H1 (cell line): ENCODE measurements at regions not wholly inside any gene's neighbourhood (a gene's known extent, or its start where the extent isn't known, plus 50 kb on each side); places are given as distances from the start of the nearest gene placed in this dataset.
"Not testable (repeated sequence)": the region's sequence is repeated elsewhere in the genome, so short reads cannot be mapped to it uniquely, and the experiment has no call there.

Experiments
- CTCF ChIA-PET: fragments of 300-600 bp; sonication (Branson Sonifier 250); formaldehyde crosslinking; loops from one replicate; lab custom pipeline; 2021; ENCODE audit not compliant: partially characterized antibody; lab: Charles Lee
- POLR2A ChIA-PET: fragments of 300-600 bp; sonication (Branson Sonifier 250); formaldehyde crosslinking; loops from one replicate; lab custom pipeline; 2021; ENCODE audit warnings: inconsistent platforms; ENCODE audit not compliant: partially characterized antibody; lab: Charles Lee
- DNase-seq, 2 experiments: peaks; one replicate each; pipeline versions ENCODE4 v3.0.0 to v3.0.0-alpha.2; 2010 to 2022; ENCODE audit warnings: low spot score in 2 of 2, low read depth in 1 of 2, mixed read lengths in 1 of 2
- FAIRE-seq: peaks from 2 replicates; lab custom pipeline; 2011; peaks lifted over from hg19 to GRCh38; lab: Jason Lieb, UNC
- H2AFZ ChIP-seq: 2 replicates; pipeline ENCODE4 v1.8.1; 2012; ENCODE audit warnings: low read length, inconsistent platforms
- H2AK5ac ChIP-seq: 2 replicates; pipeline ENCODE4 v1.6.1; 2013; ENCODE audit warnings: low read depth, low read length
- H2BK120ac ChIP-seq: replicated peaks from 2 replicates; pipeline ENCODE3; 2013; ENCODE audit warnings: low read depth, low read length, inconsistent platforms
- H2BK12ac ChIP-seq: 2 replicates; pipeline ENCODE4 v1.6.1; 2013; ENCODE audit warnings: low read depth, low read length
- H2BK15ac ChIP-seq: 2 replicates; pipeline ENCODE4 v1.6.1; 2013; ENCODE audit warnings: low read length
- H2BK20ac ChIP-seq: 2 replicates; pipeline ENCODE4 v1.6.1; 2013; ENCODE audit warnings: low read length
- H2BK5ac ChIP-seq: 2 replicates; pipeline ENCODE4 v1.6.1; 2013; ENCODE audit warnings: low read depth, low read length
- H3K14ac ChIP-seq: 2 replicates; pipeline ENCODE4 v1.6.1; 2013; ENCODE audit warnings: inconsistent platforms; ENCODE audit not compliant: insufficient read length
- H3K18ac ChIP-seq: 2 replicates; pipeline ENCODE4 v1.6.1; 2013; ENCODE audit warnings: low read length; ENCODE audit errors: extremely low read depth
- H3K23ac ChIP-seq: 2 replicates; pipeline ENCODE4 v1.6.1; 2013; ENCODE audit warnings: inconsistent platforms; ENCODE audit not compliant: insufficient read length
- H3K23me2 ChIP-seq: 2 replicates; pipeline ENCODE4 v1.6.1; 2013; ENCODE audit warnings: low read depth, low read length
- H3K27ac ChIP-seq: 2 replicates; pipeline ENCODE4 v1.6.1; 2011; ENCODE audit warnings: low read depth, low read length, inconsistent platforms
- H3K27me3 ChIP-seq, 4 experiments: replicated peaks in 1 of 4; 1 replicate in 1 of 4; 2 replicates in 3 of 4; pipeline versions ENCODE4 v1.6.1 to v1.8.1; 2011 to 2013; ENCODE audit warnings: low read length in 3 of 4, mild to moderate bottlenecking in 3 of 4, inconsistent platforms in 2 of 4, mixed read lengths in 2 of 4, moderate library complexity in 1 of 4; ENCODE audit not compliant: control insufficient read depth in 3 of 4, insufficient read depth in 3 of 4; ENCODE audit errors: extremely low read depth in 1 of 4
- H3K36me3 ChIP-seq, 4 experiments: 2 replicates each; pipeline versions ENCODE4 v1.6.1 to v1.8.1; 2011 to 2013; ENCODE audit warnings: mild to moderate bottlenecking in 4 of 4, low read length in 3 of 4, moderate library complexity in 2 of 4, control low read depth in 1 of 4, inconsistent platforms in 1 of 4; ENCODE audit not compliant: insufficient read depth in 4 of 4, control insufficient read depth in 2 of 4
- H3K4ac ChIP-seq: replicated peaks from 2 replicates; pipeline ENCODE3; 2013; ENCODE audit warnings: low read length, low read depth, mixed read lengths, inconsistent platforms; ENCODE audit not compliant: insufficient read length
- H3K4me1 ChIP-seq, 4 experiments: replicated peaks in 1 of 4; 1 replicate in 1 of 4; 2 replicates in 3 of 4; pipeline versions ENCODE4 v1.6.1 to v1.8.1; 2011 to 2013; ENCODE audit warnings: low read length in 3 of 4, inconsistent platforms in 2 of 4, mixed read lengths in 1 of 4; ENCODE audit not compliant: insufficient read depth in 4 of 4, control insufficient read depth in 3 of 4
- H3K4me2 ChIP-seq, 2 experiments: 2 replicates each; pipeline versions ENCODE4 v1.6.1 to v1.8.1; 2011 to 2013; ENCODE audit warnings: low read depth in 2 of 2, low read length in 2 of 2, control low read depth in 1 of 2, inconsistent platforms in 1 of 2, mild to moderate bottlenecking in 1 of 2; ENCODE audit not compliant: insufficient read depth in 1 of 2
- H3K4me3 ChIP-seq, 4 experiments: fragments of 200-600, 300-600 bp in 1 of 4; sonication (generic), shearing (Covaris generic), sonication (Bioruptor Twin) in 1 of 4; 2 replicates each; pipeline versions ENCODE4 v1.5.1 to v1.8.1; 2011 to 2016; ENCODE audit warnings: low read length in 4 of 4, low read depth in 3 of 4, control low read depth in 2 of 4, inconsistent platforms in 2 of 4, mild to moderate bottlenecking in 2 of 4, mixed read lengths in 1 of 4, moderate library complexity in 1 of 4; ENCODE audit not compliant: insufficient read depth in 2 of 4; ENCODE audit errors: extremely low read depth in 1 of 4
- H3K56ac ChIP-seq: replicated peaks from 2 replicates; pipeline ENCODE3; 2013; ENCODE audit warnings: low read depth, mild to moderate bottlenecking, mixed read lengths, low read length, inconsistent platforms; ENCODE audit not compliant: insufficient read length
- H3K79me1 ChIP-seq: 2 replicates; pipeline ENCODE4 v1.6.1; 2013; ENCODE audit warnings: low read depth, low read length, control low read depth
- H3K79me2 ChIP-seq, 2 experiments: 2 replicates each; pipeline versions ENCODE4 v1.6.1 to v1.8.1; 2012 to 2013; ENCODE audit warnings: low read length in 2 of 2, mild to moderate bottlenecking in 2 of 2, inconsistent platforms in 1 of 2; ENCODE audit not compliant: insufficient read depth in 2 of 2, control insufficient read depth in 1 of 2
- H3K9ac ChIP-seq, 4 experiments: replicated peaks in 1 of 4; 1 replicate in 1 of 4; 2 replicates in 3 of 4; pipeline versions ENCODE4 v1.6.1 to v1.8.1; 2011 to 2013; ENCODE audit warnings: low read depth in 3 of 4, low read length in 3 of 4, control low read depth in 2 of 4, mild to moderate bottlenecking in 2 of 4, moderate library complexity in 2 of 4, inconsistent platforms in 1 of 4; ENCODE audit errors: extremely low read depth in 1 of 4
- H3K9me3 ChIP-seq, 2 experiments: 2 replicates each; pipeline versions ENCODE4 v1.6.1 to v1.8.1; 2012 to 2013; ENCODE audit warnings: mild to moderate bottlenecking in 2 of 2, moderate library complexity in 2 of 2, control low read depth in 1 of 2, inconsistent platforms in 1 of 2, low read depth in 1 of 2, low read length in 1 of 2, mixed read lengths in 1 of 2; ENCODE audit not compliant: insufficient read depth in 2 of 2
- H4K20me1 ChIP-seq, 2 experiments: replicated peaks in 1 of 2; 2 replicates each; pipeline versions ENCODE3 to v1.8.1; 2011 to 2013; ENCODE audit warnings: inconsistent platforms in 2 of 2, low read length in 2 of 2, mild to moderate bottlenecking in 1 of 2; ENCODE audit not compliant: insufficient read depth in 2 of 2, control insufficient read depth in 1 of 2
- H4K5ac ChIP-seq: 2 replicates; pipeline ENCODE4 v1.6.1; 2013; ENCODE audit warnings: low read length, low read depth, mixed read lengths, inconsistent platforms; ENCODE audit not compliant: insufficient read length
- H4K8ac ChIP-seq: 2 replicates; pipeline ENCODE4 v1.8.0; 2013; ENCODE audit warnings: mild to moderate bottlenecking, moderate library complexity, low read length, inconsistent platforms; ENCODE audit not compliant: insufficient read depth; ENCODE audit errors: extremely low read depth
- H4K91ac ChIP-seq: replicated peaks from 2 replicates; pipeline ENCODE3; 2013; ENCODE audit warnings: low read length, mixed read lengths, inconsistent platforms; ENCODE audit not compliant: insufficient read length
- WGBS, 2 experiments: shearing (Covaris generic) in 1 of 2; methylation state at CpG; one replicate each; pipeline versions ENCODE4 v1.1.6 to v1.1.7; 2013 to 2015; ENCODE audit warnings: low lambda C conversion rate in 2 of 2, mixed read lengths in 2 of 2, inconsistent platforms in 1 of 2, low coverage in 1 of 2, missing lambda C conversion rate in 1 of 2; ENCODE audit not compliant: insufficient replicate concordance in 2 of 2, insufficient coverage in 1 of 2, insufficient read length in 1 of 2; ENCODE audit errors: extremely low coverage in 1 of 2, missing lambda C conversion rate in 1 of 2; 5-methylcytosine and 5-hydroxymethylcytosine counted together
- TF ChIP-seq, protein P1 (sequence below): IDR thresholded peaks from 2 replicates; pipeline ENCODE4 v1.6.1; 2012; ENCODE audit warnings: inconsistent platforms

DNA sequence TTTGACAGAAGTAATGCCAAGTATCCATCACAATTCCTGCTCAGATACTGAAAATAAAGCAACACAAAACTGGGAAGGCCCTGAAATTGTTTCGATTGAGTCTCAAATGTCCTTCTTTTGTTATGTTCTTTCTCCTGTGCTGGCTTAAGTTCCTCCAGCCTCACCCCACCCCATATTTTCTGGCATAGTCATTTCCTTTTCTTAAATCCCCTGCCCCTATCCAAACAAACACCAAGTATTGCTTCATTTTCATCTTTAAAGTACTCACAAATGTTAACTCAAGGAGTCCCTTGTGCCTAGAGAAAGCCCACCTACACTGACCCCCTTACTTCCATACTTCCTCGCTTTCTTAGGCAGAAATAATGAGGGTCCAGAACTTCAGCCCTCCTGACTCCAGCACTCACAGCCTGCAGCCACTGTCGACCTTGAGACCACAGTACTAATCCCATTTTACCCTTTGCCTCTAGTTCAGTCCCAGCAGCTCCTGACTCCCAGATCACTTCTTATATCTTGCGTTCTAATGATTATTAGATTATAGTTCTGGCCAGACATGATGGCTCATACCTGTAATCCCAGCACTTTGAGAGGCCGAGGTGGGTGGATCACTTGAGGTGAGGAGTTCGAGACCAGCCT lies 73.2 kb upstream of the ST8SIA6 start (continued):
- TF ChIP-seq, protein P1, sequence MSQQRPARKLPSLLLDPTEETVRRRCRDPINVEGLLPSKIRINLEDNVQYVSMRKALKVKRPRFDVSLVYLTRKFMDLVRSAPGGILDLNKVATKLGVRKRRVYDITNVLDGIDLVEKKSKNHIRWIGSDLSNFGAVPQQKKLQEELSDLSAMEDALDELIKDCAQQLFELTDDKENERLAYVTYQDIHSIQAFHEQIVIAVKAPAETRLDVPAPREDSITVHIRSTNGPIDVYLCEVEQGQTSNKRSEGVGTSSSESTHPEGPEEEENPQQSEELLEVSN: no peak

DNA sequence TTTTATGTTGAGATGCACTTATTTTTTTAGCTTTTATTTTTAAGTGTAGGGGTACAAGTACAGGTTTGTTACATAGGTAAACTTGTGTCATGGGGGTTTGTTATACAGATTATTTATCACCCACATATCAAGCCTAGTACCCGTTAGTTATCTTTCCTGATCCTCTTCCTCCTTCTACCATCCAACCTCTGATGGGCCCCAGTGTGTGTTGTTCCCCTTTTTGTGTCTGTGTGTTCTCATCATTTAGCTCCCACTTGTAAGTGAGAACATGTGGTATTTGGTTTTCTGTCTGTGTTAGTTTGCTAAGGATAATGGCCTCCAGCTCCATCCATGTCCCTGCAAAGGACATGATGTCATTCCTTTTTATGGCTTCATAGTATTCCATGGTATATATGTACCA lies 72.2 kb upstream of the ST8SIA6 start:
- H3K36me3 ChIP-seq, H3K23me2 ChIP-seq, H3K27ac ChIP-seq, H3K9me3 ChIP-seq, FAIRE-seq, H3K79me1 ChIP-seq, H4K20me1 ChIP-seq, H2AK5ac ChIP-seq, H3K18ac ChIP-seq, H3K4me3 ChIP-seq, H3K4me1 ChIP-seq, H3K4me2 ChIP-seq, H2BK120ac ChIP-seq, POLR2A ChIA-PET, H3K4ac ChIP-seq, H3K27me3 ChIP-seq, H2BK5ac ChIP-seq, H3K23ac ChIP-seq, DNase-seq, H3K56ac ChIP-seq, H3K9ac ChIP-seq, H2AFZ ChIP-seq, H2BK12ac ChIP-seq, H2BK15ac ChIP-seq, H4K5ac ChIP-seq, H2BK20ac ChIP-seq, H4K8ac ChIP-seq, H4K91ac ChIP-seq, H3K14ac ChIP-seq, H3K79me2 ChIP-seq: not testable (repeated sequence)
- 73% methylated on average over 1 of the region's 1 CpG; no CpG with 5 or more reads in 1 of the 2 experiments for WGBS, 2 experiments
- CTCF ChIA-PET: interaction anchor here (1.2 to 1.7 kb wide), 2 partner anchors 9 to 37 kb away, joined by 5 read pairs; no protein-coding TSS in a partner anchor
